ENCODE measurements at regions not wholly inside any gene's neighbourhood (a gene's known extent, or its start where the extent isn't known, plus 50 kb on each side); places are given as distances from the start of the nearest gene placed in this dataset.

DNA sequence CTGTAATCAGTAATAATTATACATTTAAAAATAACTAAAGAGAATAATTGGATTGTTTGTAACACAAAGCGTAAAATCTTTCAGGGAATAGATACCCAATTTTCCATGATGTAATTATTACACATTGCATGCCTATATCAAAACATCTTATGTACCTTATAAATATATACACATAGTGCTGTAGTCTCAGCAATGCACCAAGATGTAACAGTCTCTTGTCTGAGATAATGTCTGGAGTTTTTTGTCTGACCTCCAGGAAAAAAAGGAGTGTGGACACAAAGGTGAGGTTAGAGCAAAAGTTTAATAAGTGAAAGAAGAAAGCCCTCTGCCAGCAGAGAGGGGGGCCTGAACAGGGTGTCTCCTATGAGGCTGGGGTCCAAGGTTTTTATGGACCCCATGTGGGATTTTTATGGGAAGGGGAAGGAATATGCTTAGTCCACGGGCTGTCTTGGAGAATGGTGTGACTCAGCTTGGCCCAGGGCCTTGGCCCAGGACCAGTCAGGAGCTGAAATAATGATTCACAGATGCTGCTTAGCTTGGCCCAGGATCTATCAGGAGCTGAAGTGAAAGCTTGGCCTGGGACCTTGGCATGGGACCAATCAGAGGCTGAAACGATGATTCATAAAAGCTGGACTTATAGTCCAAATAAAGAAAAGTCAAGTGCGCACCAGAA lies 545.0 kb downstream of the ZPLD1 start:
- no peaks in the 10 kb centered on the region for H3K4me1 ChIP-seq (ENCODE audit: insufficient read depth, insufficient read length)
- no peak for TF ChIP-seq SUZ12 (IDR thresholded peaks at IDR 0.05; ENCODE audit: extremely low read depth, insufficient read depth, insufficient read length)
- no peak for TF ChIP-seq ZNF274 (IDR thresholded peaks at IDR 0.05; ENCODE audit: low read depth, low read length)
- no peak for TF ChIP-seq YY1 (IDR thresholded peaks at IDR 0.05; ENCODE audit: insufficient read depth, insufficient read length)
- no peak for DNase-seq (ENCODE audit: low read depth, low spot score)
- H3K9me3 ChIP-seq (ENCODE audit: insufficient read depth, low read length): no peaks in the 10 kb centered on the region
- no peaks in the 10 kb centered on the region for H3K27me3 ChIP-seq (ENCODE audit: insufficient read depth, insufficient read length)
- H3K9ac ChIP-seq (ENCODE audit: insufficient read length, low read depth): no peak overlapping the region
- no peak overlapping the region for H3K4me3 ChIP-seq (ENCODE audit: insufficient read length, low read depth)
- no peaks in the 10 kb centered on the region for H3K36me3 ChIP-seq (ENCODE audit: insufficient read depth, insufficient read length, low read length)

DNA sequence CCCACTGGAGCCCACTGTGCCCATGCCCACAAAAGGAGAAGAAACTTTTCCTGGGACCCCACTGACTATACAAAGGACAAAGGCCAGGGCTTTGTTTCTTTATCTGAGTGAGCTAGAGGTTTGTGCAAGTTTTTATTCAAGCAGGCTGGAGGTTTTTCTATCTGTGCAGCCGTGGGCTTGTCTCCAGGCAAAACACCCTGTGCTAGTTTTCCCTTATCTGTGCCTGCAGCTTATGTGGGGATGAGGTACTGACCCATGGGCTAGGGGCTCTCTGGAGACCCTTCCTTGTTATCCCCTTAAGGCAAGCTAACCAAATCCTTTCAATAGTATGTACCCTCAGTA lies 545.5 kb downstream of the ZPLD1 start:
- Histone ChIP-seq H3K4me3 (ENCODE audit: insufficient read length, low read depth) (no peak overlapping the region), H3K27me3 (ENCODE audit: insufficient read depth, insufficient read length) (no peaks in the 10 kb centered on the region), H3K36me3 (ENCODE audit: insufficient read depth, insufficient read length, low read length) (no peaks in the 10 kb centered on the region), H3K9me3 (ENCODE audit: insufficient read depth, low read length) (no peaks in the 10 kb centered on the region), H3K4me1 (ENCODE audit: insufficient read depth, insufficient read length) (no peaks in the 10 kb centered on the region), H3K9ac (ENCODE audit: insufficient read length, low read depth) (no peak overlapping the region)
- no peak for DNase-seq (ENCODE audit: low read depth, low spot score)
- TF ChIP-seq ZNF274 (IDR thresholded peaks at IDR 0.05; ENCODE audit: low read depth, low read length): no peak
- no peak for TF ChIP-seq YY1 (IDR thresholded peaks at IDR 0.05; ENCODE audit: insufficient read depth, insufficient read length)
- TF ChIP-seq SUZ12 (IDR thresholded peaks at IDR 0.05; ENCODE audit: extremely low read depth, insufficient read depth, insufficient read length): no peak

- Histone ChIP-seq H3K9ac (ENCODE audit: insufficient read length, low read depth) (no peak overlapping the region), H3K9me3 (ENCODE audit: insufficient read depth, low read length) (peaks cover 4% of the 10 kb centered on the region; the same call in 1 of the 2 replicates), H3K4me3 (ENCODE audit: insufficient read length, low read depth) (no peak overlapping the region), H3K4me1 (ENCODE audit: insufficient read depth, insufficient read length) (no peaks in the 10 kb centered on the region), H3K27me3 (ENCODE audit: insufficient read depth, insufficient read length) (no peaks in the 10 kb centered on the region), H3K36me3 (ENCODE audit: insufficient read depth, insufficient read length, low read length) (no peaks in the 10 kb centered on the region)
- TF ChIP-seq YY1 (IDR thresholded peaks at IDR 0.05; ENCODE audit: insufficient read depth, insufficient read length) (no peak), ZNF274 (IDR thresholded peaks at IDR 0.05; ENCODE audit: low read depth, low read length) (no peak)
- no peak for DNase-seq (ENCODE audit: low read depth, low spot score)
Measured at GRCh38 chr3:103002425-103003176, 567.8 kb downstream of the ZPLD1 start.

DNA sequence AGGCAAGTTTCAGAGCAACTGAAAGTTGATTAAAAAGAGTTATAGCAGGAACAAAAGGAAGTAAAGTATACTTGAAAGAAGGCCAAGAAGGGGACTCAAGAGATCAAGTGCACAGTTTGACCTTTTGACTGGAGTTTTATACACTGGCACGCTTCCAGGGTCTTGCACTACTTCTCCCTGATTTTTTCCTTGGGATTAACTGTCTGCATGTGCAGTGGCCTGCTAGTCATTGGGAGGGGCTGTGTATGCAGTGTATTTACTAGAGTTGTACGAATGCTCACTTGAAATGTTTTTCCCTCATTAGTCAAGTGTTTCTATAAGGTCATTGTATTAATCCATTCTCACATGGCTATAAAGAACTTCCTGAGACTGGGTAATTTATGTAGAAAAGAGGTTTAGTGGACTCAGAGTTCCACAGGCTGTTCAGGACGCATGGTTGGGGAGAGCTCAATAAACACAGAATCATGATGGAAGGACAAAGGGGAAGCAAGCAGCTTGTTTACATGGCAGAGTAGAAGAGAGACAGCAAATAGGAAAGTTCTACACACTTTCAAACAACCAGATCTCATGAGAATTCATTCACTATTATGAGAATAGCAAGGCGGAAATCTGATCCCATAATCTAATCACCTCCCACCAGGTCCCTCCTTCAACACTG lies 571.8 kb downstream of the ZPLD1 start:
- no peak for DNase-seq (ENCODE audit: low read depth, low spot score)
- H3K9ac ChIP-seq (ENCODE audit: insufficient read length, low read depth): no peak overlapping the region
- H3K4me3 ChIP-seq (ENCODE audit: insufficient read length, low read depth): no peak overlapping the region
- H3K4me1 ChIP-seq (ENCODE audit: insufficient read depth, insufficient read length): no peaks in the 10 kb centered on the region
- no peaks in the 10 kb centered on the region for H3K27me3 ChIP-seq (ENCODE audit: insufficient read depth, insufficient read length)
- H3K9me3 ChIP-seq (ENCODE audit: insufficient read depth, low read length): peaks cover 8% of the 10 kb centered on the region; the same call in 1 of the 2 replicates
- no peaks in the 10 kb centered on the region for H3K36me3 ChIP-seq (ENCODE audit: insufficient read depth, insufficient read length, low read length)
- TF ChIP-seq ZNF274 (IDR thresholded peaks at IDR 0.05; ENCODE audit: low read depth, low read length) (no peak), YY1 (IDR thresholded peaks at IDR 0.05; ENCODE audit: insufficient read depth, insufficient read length) (no peak), SUZ12 (IDR thresholded peaks at IDR 0.05; ENCODE audit: extremely low read depth, insufficient read depth, insufficient read length) (no peak)

DNA sequence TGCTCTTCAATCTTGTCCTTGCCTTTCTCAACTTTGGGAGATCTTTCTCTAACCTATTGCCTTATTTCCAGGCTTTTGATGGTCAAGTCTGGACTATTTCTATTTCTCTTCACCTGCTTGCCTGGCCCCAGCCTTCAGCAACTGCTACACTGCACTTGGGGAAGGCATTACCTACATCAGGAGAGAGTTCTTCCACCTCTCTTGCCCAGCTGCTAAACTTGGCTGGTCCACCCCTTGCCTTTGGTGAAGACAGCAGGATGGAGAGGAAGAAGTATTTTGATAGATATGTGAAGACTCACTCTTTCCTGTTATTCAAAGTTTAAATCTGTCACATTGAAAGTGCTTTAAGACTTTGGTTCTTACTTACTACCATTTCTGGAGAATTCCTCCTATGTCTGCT lies 574.8 kb downstream of the ZPLD1 start:
- DNase-seq (ENCODE audit: low read depth, low spot score): no peak
- Histone ChIP-seq H3K27me3 (ENCODE audit: insufficient read depth, insufficient read length) (no peaks in the 10 kb centered on the region), H3K9me3 (ENCODE audit: insufficient read depth, low read length) (peaks cover 8% of the 10 kb centered on the region; the same call in 1 of the 2 replicates), H3K9ac (ENCODE audit: insufficient read length, low read depth) (no peak overlapping the region), H3K4me3 (ENCODE audit: insufficient read length, low read depth) (no peak overlapping the region), H3K4me1 (ENCODE audit: insufficient read depth, insufficient read length) (no peaks in the 10 kb centered on the region), H3K36me3 (ENCODE audit: insufficient read depth, insufficient read length, low read length) (no peaks in the 10 kb centered on the region)
- TF ChIP-seq ZNF274 (IDR thresholded peaks at IDR 0.05; ENCODE audit: low read depth, low read length) (no peak), SUZ12 (IDR thresholded peaks at IDR 0.05; ENCODE audit: extremely low read depth, insufficient read depth, insufficient read length) (no peak), YY1 (IDR thresholded peaks at IDR 0.05; ENCODE audit: insufficient read depth, insufficient read length) (no peak)

GRCh38 chr3:103025880-103026279 lies 591.1 kb downstream of the ZPLD1 start:
- Histone ChIP-seq H3K9me3 (ENCODE audit: insufficient read depth, low read length) (no peaks in the 10 kb centered on the region), H3K9ac (ENCODE audit: insufficient read length, low read depth) (no peak overlapping the region), H3K36me3 (ENCODE audit: insufficient read depth, insufficient read length, low read length) (no peaks in the 10 kb centered on the region), H3K27me3 (ENCODE audit: insufficient read depth, insufficient read length) (no peaks in the 10 kb centered on the region), H3K4me3 (ENCODE audit: insufficient read length, low read depth) (no peak overlapping the region), H3K4me1 (ENCODE audit: insufficient read depth, insufficient read length) (no peaks in the 10 kb centered on the region)
- DNase-seq (ENCODE audit: low read depth, low spot score): no peak
- TF ChIP-seq SUZ12 (IDR thresholded peaks at IDR 0.05; ENCODE audit: extremely low read depth, insufficient read depth, insufficient read length) (no peak), ZNF274 (IDR thresholded peaks at IDR 0.05; ENCODE audit: low read depth, low read length) (no peak), YY1 (IDR thresholded peaks at IDR 0.05; ENCODE audit: insufficient read depth, insufficient read length) (no peak)

GRCh38 chr3:103033841-103034240 lies 599.0 kb downstream of the ZPLD1 start:
- TF ChIP-seq ZNF274 (IDR thresholded peaks at IDR 0.05; ENCODE audit: low read depth, low read length): no peak
- no peak for TF ChIP-seq SUZ12 (IDR thresholded peaks at IDR 0.05; ENCODE audit: extremely low read depth, insufficient read depth, insufficient read length)
- TF ChIP-seq YY1 (IDR thresholded peaks at IDR 0.05; ENCODE audit: insufficient read depth, insufficient read length): no peak
- Histone ChIP-seq H3K27me3 (ENCODE audit: insufficient read depth, insufficient read length) (no peaks in the 10 kb centered on the region), H3K9me3 (ENCODE audit: insufficient read depth, low read length) (no peaks in the 10 kb centered on the region), H3K9ac (ENCODE audit: insufficient read length, low read depth) (no peak overlapping the region), H3K4me3 (ENCODE audit: insufficient read length, low read depth) (no peak overlapping the region), H3K4me1 (ENCODE audit: insufficient read depth, insufficient read length) (no peaks in the 10 kb centered on the region), H3K36me3 (ENCODE audit: insufficient read depth, insufficient read length, low read length) (no peaks in the 10 kb centered on the region)
- DNase-seq (ENCODE audit: low read depth, low spot score): no peak
